ENCODE measurements at regions not wholly inside any gene's neighbourhood (a gene's known extent, or its start where the extent isn't known, plus 50 kb on each side); places are given as distances from the start of the nearest gene placed in this dataset.

DNA sequence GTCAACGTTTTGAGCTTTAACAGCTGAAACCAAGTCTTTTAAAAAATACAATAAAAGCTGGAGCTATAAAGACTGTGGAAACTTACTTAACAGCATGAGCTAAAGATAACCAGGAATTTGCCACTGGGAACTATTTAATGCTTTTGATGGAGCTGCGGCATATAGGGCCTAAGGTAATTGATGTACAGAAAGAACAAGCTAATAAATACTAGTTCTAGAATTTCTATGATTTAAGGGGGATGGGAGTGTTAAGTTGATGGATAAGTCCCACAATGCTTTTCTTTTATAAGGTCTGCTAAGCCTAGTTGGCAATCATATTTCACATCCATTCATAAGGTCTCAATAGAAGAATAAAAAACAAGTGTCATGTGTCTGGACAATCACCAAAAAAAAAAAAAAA, 334.0 kb upstream of the DMAC1 start:
- TF ChIP-seq EZH2 (IDR thresholded peaks at IDR 0.05; ENCODE audit: insufficient read depth, poor library complexity, severe bottlenecking) = no peak
- no peak for TF ChIP-seq EZH2phosphoT487 (IDR thresholded peaks at IDR 0.05; ENCODE audit: insufficient read depth, low read depth)
